ENCODE measurements at regions not wholly inside any gene's neighbourhood (a gene's known extent, or its start where the extent isn't known, plus 50 kb on each side); places are given as distances from the start of the nearest gene placed in this dataset.

- TF ChIP-seq, protein P1, sequence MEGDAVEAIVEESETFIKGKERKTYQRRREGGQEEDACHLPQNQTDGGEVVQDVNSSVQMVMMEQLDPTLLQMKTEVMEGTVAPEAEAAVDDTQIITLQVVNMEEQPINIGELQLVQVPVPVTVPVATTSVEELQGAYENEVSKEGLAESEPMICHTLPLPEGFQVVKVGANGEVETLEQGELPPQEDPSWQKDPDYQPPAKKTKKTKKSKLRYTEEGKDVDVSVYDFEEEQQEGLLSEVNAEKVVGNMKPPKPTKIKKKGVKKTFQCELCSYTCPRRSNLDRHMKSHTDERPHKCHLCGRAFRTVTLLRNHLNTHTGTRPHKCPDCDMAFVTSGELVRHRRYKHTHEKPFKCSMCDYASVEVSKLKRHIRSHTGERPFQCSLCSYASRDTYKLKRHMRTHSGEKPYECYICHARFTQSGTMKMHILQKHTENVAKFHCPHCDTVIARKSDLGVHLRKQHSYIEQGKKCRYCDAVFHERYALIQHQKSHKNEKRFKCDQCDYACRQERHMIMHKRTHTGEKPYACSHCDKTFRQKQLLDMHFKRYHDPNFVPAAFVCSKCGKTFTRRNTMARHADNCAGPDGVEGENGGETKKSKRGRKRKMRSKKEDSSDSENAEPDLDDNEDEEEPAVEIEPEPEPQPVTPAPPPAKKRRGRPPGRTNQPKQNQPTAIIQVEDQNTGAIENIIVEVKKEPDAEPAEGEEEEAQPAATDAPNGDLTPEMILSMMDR (IDR thresholded peaks at IDR 0.05) = no peak
- no peak for TF ChIP-seq POLR2A (IDR thresholded peaks at IDR 0.05)
Observed at GRCh38 chr4:24655326-24655725, 71.0 kb upstream of the DHX15 start.
